Prostate gland (tissue), 2 donors: ENCODE measurements at regions not wholly inside any gene's neighbourhood (a gene's known extent, or its start where the extent isn't known, plus 50 kb on each side); places are given as distances from the start of the nearest gene placed in this dataset.

Experiments
- POLR2A ChIP-seq: fragments of 450-650 bp; IDR thresholded peaks from one replicate; pipeline ENCODE4 v1.6.1; 2016; ENCODE audit warnings: antibody characterized with exemption, mild to moderate bottlenecking
- POLR2AphosphoS5 ChIP-seq: sonication (generic); formaldehyde crosslinking; IDR thresholded peaks from one replicate; pipeline ENCODE4 v1.6.1; 2017; ENCODE audit warnings: antibody characterized with exemption
- TF ChIP-seq, protein P1 (sequence below), 4 experiments: fragments of 200-600 bp in 2 of 4; fragments of 450-650 bp in 2 of 4; sonication (generic) in 2 of 4; IDR thresholded peaks; 1 replicate in 3 of 4; 2 replicates in 1 of 4; pipeline ENCODE4 v1.5.1; 2016 to 2019; ENCODE audit warnings: antibody characterized with exemption in 4 of 4, mild to moderate bottlenecking in 2 of 4, moderate library complexity in 2 of 4

GRCh38 chr1:198901266-198901665, 262.4 kb downstream of the PTPRC start:
- TF ChIP-seq, protein P1, sequence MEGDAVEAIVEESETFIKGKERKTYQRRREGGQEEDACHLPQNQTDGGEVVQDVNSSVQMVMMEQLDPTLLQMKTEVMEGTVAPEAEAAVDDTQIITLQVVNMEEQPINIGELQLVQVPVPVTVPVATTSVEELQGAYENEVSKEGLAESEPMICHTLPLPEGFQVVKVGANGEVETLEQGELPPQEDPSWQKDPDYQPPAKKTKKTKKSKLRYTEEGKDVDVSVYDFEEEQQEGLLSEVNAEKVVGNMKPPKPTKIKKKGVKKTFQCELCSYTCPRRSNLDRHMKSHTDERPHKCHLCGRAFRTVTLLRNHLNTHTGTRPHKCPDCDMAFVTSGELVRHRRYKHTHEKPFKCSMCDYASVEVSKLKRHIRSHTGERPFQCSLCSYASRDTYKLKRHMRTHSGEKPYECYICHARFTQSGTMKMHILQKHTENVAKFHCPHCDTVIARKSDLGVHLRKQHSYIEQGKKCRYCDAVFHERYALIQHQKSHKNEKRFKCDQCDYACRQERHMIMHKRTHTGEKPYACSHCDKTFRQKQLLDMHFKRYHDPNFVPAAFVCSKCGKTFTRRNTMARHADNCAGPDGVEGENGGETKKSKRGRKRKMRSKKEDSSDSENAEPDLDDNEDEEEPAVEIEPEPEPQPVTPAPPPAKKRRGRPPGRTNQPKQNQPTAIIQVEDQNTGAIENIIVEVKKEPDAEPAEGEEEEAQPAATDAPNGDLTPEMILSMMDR (IDR thresholded peaks at IDR 0.05): no peak
- no peak for TF ChIP-seq POLR2A
- no peak for TF ChIP-seq POLR2AphosphoS5
